K562 (cell line): ENCODE measurements at regions not wholly inside any gene's neighbourhood (a gene's known extent, or its start where the extent isn't known, plus 50 kb on each side); places are given as distances from the start of the nearest gene placed in this dataset.

Source experiments
- ATAC-seq: fragments of 200-7000 bp; cut with Tn5 transposase; 3 replicates; pipeline ENCODE4 v1.9.1; 2020; ENCODE audit warnings: moderate library complexity
- BruUV-seq: library from RNA; stranded (reverse); fragments of 400-500 nt; replicated peaks from 2 replicates; lab custom pipeline; 2021; lab: Mats Ljungman, UMichigan
- CTCF ChIA-PET: fragments of 300-600 bp; formaldehyde crosslinking; extraction: SDS; loops from one replicate; lab custom pipeline; 2021; ENCODE audit warnings: low intra/inter-chr PET ratio; lab: Yijun Ruan, JAX
- POLR2A ChIA-PET: fragments of 300-600, 350-650 bp; sonication (Branson Sonifier 250); formaldehyde crosslinking; extraction: SDS; loops from one replicate; lab custom pipeline; 2021; ENCODE audit warnings: antibody characterized with exemption, inconsistent platforms; lab: Yijun Ruan, JAX
- DNase-seq, 4 experiments: peaks; one replicate each; pipeline versions ENCODE4 v3.0.0 to v3.0.0-alpha.2; 2011 to 2018; ENCODE audit warnings: low spot score in 3 of 4, mixed read lengths in 3 of 4; ENCODE audit errors: extremely low read depth in 1 of 4
- FAIRE-seq: peaks from 2 replicates; lab custom pipeline; 2011; peaks lifted over from hg19 to GRCh38; lab: Jason Lieb, UNC
- H2AFZ ChIP-seq: 2 replicates; pipeline ENCODE4 v1.6.0; 2011; ENCODE audit warnings: low read depth, low read length, control low read depth, inconsistent platforms
- H3K27ac ChIP-seq: fragments of 200-600 bp; 3 replicates; pipeline ENCODE4 v1.8.0; 2011; ENCODE audit warnings: low read depth, mild to moderate bottlenecking, control low read depth, inconsistent platforms, low read length, moderate library complexity, mixed read lengths; ENCODE audit errors: extremely low read depth
- H3K27me3 ChIP-seq, 2 experiments: fragments of 300-600 bp in 1 of 2; 2 replicates in 1 of 2; 3 replicates in 1 of 2; pipeline versions ENCODE4 v1.6.0 to v1.8.0; 2011; ENCODE audit warnings: inconsistent platforms in 2 of 2, low read length in 2 of 2, mild to moderate bottlenecking in 1 of 2, mixed read lengths in 1 of 2, moderate library complexity in 1 of 2; ENCODE audit not compliant: control insufficient read depth in 2 of 2, insufficient read depth in 2 of 2
- H3K36me3 ChIP-seq: fragments of 300-600 bp; 3 replicates; pipeline ENCODE4 v1.8.0; 2011; ENCODE audit warnings: mild to moderate bottlenecking, low read length, inconsistent platforms; ENCODE audit not compliant: control insufficient read depth, insufficient read depth
- H3K4me1 ChIP-seq, 2 experiments: fragments of 200-600 bp in 1 of 2; replicated peaks in 1 of 2; 2 replicates in 1 of 2; 3 replicates in 1 of 2; pipeline versions ENCODE4 v1.5.1 to v1.8.0; 2011; ENCODE audit warnings: inconsistent platforms in 2 of 2, low read length in 2 of 2, mild to moderate bottlenecking in 1 of 2, mixed read lengths in 1 of 2, moderate library complexity in 1 of 2; ENCODE audit not compliant: control insufficient read depth in 2 of 2, insufficient read depth in 2 of 2
- H3K4me2 ChIP-seq: 2 replicates; pipeline ENCODE4 v1.6.1; 2011; ENCODE audit warnings: low read length, control low read depth, inconsistent platforms, mixed read lengths; ENCODE audit not compliant: insufficient read depth
- H3K4me3 ChIP-seq: fragments of 200-600 bp; sonication (generic), shearing (Covaris generic); 2 replicates; pipeline ENCODE4 v1.5.1; 2016; ENCODE audit warnings: control low read depth, inconsistent platforms
- H3K79me2 ChIP-seq: fragments of 200-600 bp; 3 replicates; pipeline ENCODE4 v1.8.0; 2011; ENCODE audit warnings: low read length, inconsistent platforms; ENCODE audit not compliant: control insufficient read depth, insufficient read depth
- H3K9ac ChIP-seq, 2 experiments: 2 replicates each; pipeline versions ENCODE4 v1.6.0 to v1.6.1; 2011; ENCODE audit warnings: low read depth in 2 of 2, low read length in 2 of 2, control low read depth in 1 of 2, inconsistent platforms in 1 of 2, mild to moderate bottlenecking in 1 of 2, mixed read lengths in 1 of 2; ENCODE audit not compliant: insufficient read depth in 1 of 2
- H3K9me1 ChIP-seq: one replicate; pipeline ENCODE4 v1.6.0; 2011; ENCODE audit warnings: inconsistent platforms, mild to moderate bottlenecking, low read length, moderate library complexity; ENCODE audit not compliant: control insufficient read depth, insufficient read depth
- H3K9me3 ChIP-seq: replicated peaks from 2 replicates; pipeline ENCODE4 v1.5.1; 2011; ENCODE audit warnings: low read depth, low read length, inconsistent platforms; ENCODE audit not compliant: control insufficient read depth, insufficient read depth
- H4K20me1 ChIP-seq: replicated peaks from 2 replicates; pipeline ENCODE4 v1.6.1; 2011; ENCODE audit warnings: low read length, inconsistent platforms, mixed read lengths; ENCODE audit not compliant: control insufficient read depth, insufficient read depth
- DPF2 ChIP-seq: fragments of 450-650 bp; IDR thresholded peaks from 2 replicates; pipeline ENCODE4 v1.6.1; 2016
- E2F5 ChIP-seq: sonication (generic); formaldehyde crosslinking; IDR thresholded peaks from 2 replicates; pipeline ENCODE4 v1.8.0; 2022; ENCODE audit warnings: mild to moderate bottlenecking, missing genetic modification reagents
- MYC ChIP-seq, 2 experiments: fragments of 250-450 bp in 1 of 2; sonication (Bioruptor Pico) in 1 of 2; IDR thresholded peaks; 2 replicates each; pipeline versions ENCODE4 v1.5.1 to v1.6.1; 2012 to 2021; ENCODE audit warnings: low read depth in 2 of 2, borderline replicate concordance in 1 of 2, improper control_type of control experiment in 1 of 2, low read length in 1 of 2, mild to moderate bottlenecking in 1 of 2, moderate library complexity in 1 of 2
- POLR2AphosphoS2 ChIP-seq: IDR thresholded peaks from 2 replicates; pipeline ENCODE4 v1.6.1; 2012; ENCODE audit warnings: low read length, improper control_type of control experiment
- WGBS: fragments of 100-300 bp; shearing (Covaris generic); methylation state at CpG from one replicate; pipeline ENCODE4 v1.1.6; 2016; ENCODE audit warnings: low coverage, mixed read lengths; ENCODE audit not compliant: insufficient coverage; ENCODE audit errors: missing lambda C conversion rate; 5-methylcytosine and 5-hydroxymethylcytosine counted together
- in situ Hi-C: fragments of 300-500 bp; cut with MboI; formaldehyde crosslinking; loops from 4 replicates; pipeline ENCODE4 v1.15.0; 2018; ENCODE audit warnings: inconsistent platforms, mixed read lengths
- intact Hi-C: fragments of 100-400 bp; cut with micrococcal nuclease; formaldehyde crosslinking; loops from 2 replicates; pipeline ENCODE4 v1.14.2; 2022

GRCh38 chr2:18346344-18346743 is 214.1 kb downstream of the RDH14 start:
- no peak overlapping the region for H3K4me2 ChIP-seq
- DNase-seq (no peak), FAIRE-seq (no peak), ATAC-seq (no peak)
- 0% methylated on average over 3 of the region's 3 CpGs for WGBS
- ChIA-PET CTCF (no interaction called here), POLR2A (interaction anchor here (0.7 kb wide), 1 partner anchor 1263 kb away, joined by 3 read pairs; no protein-coding TSS in a partner anchor)
- TF ChIP-seq DPF2, result no peak
- TF ChIP-seq POLR2AphosphoS2, result no peak
- TF ChIP-seq MYC (IDR thresholded peaks at IDR 0.05; ENCODE audit: low read depth, low read length), result no peak
- TF ChIP-seq MYC (CRISPR knock-in tag; IDR thresholded peaks at IDR 0.05; ENCODE audit: borderline replicate concordance, low read depth), result no peak
- H3K27me3 ChIP-seq, result no peaks in the 10 kb centered on the region
- H3K27ac ChIP-seq, result no peak overlapping the region
- H3K4me1 ChIP-seq, result no peaks in the 10 kb centered on the region
- no peak overlapping the region for H3K4me3 ChIP-seq
- no peaks in the 10 kb centered on the region; the same call in 1 of the 2 replicates for H3K9me3 ChIP-seq
- no peak overlapping the region for H3K9ac ChIP-seq
- no peaks in the 10 kb centered on the region for H3K36me3 ChIP-seq
- BruUV-seq, result no TSS peak
- in situ Hi-C loops (no loop called here), intact Hi-C loops (no loop called here)
- H3K79me2 ChIP-seq, result no peaks in the 10 kb centered on the region
- no peak overlapping the region for H2AFZ ChIP-seq
- no peaks in the 10 kb centered on the region for H3K9me1 ChIP-seq
- H4K20me1 ChIP-seq, result no peaks in the 10 kb centered on the region

- BruUV-seq, result no TSS peak
- no peaks in the 10 kb centered on the region for H4K20me1 ChIP-seq
- no peak overlapping the region for H2AFZ ChIP-seq
- POLR2A ChIA-PET, result no interaction called here
- in situ Hi-C loops, result no loop called here
- H3K9me1 ChIP-seq, result no peaks in the 10 kb centered on the region
- no peaks in the 10 kb centered on the region for H3K27me3 ChIP-seq
- CTCF ChIA-PET, result no interaction called here
- intact Hi-C loops, result no loop called here
- ATAC-seq (no peak), DNase-seq (no peak), FAIRE-seq (no peak)
- H3K79me2 ChIP-seq, result no peaks in the 10 kb centered on the region
- H3K36me3 ChIP-seq, result no peaks in the 10 kb centered on the region
- H3K27ac ChIP-seq, result no peak overlapping the region
- H3K4me3 ChIP-seq, result no peak overlapping the region
- no peak for TF ChIP-seq E2F5 (CRISPR knock-in tag)
- H3K4me1 ChIP-seq, result no peaks in the 10 kb centered on the region
- no peak overlapping the region for H3K4me2 ChIP-seq
- WGBS, result 2% methylated on average over 5 of the region's 5 CpGs
- no peak overlapping the region for H3K9ac ChIP-seq
- H3K9me3 ChIP-seq, result no peaks in the 10 kb centered on the region; the same call in 1 of the 2 replicates
Observed at GRCh38 chr2:18345848-18346247, 214.6 kb downstream of the RDH14 start.
